HCT116 (cell line): ENCODE measurements at regions not wholly inside any gene's neighbourhood (a gene's known extent, or its start where the extent isn't known, plus 50 kb on each side); places are given as distances from the start of the nearest gene placed in this dataset.

Experiments
- ATAC-seq: fragments of 200-7000 bp; cut with Tn5 transposase; 2 replicates; pipeline ENCODE4 v1.9.1; 2020; ENCODE audit warnings: mild to moderate bottlenecking, moderate library complexity
- BruUV-seq: library from RNA; stranded (reverse); fragments of 400-500 nt; replicated peaks from 2 replicates; lab custom pipeline; 2021; lab: Mats Ljungman, UMichigan
- CTCF ChIA-PET: fragments of 300-600 bp; sonication (Branson Sonifier 250); formaldehyde crosslinking; loops from one replicate; lab custom pipeline; 2021; ENCODE audit warnings: antibody characterized with exemption; lab: Charles Lee
- POLR2A ChIA-PET: fragments of 300-600, 350-600 bp; sonication (Branson Sonifier 250); formaldehyde crosslinking; loops from one replicate; lab custom pipeline; 2021; ENCODE audit warnings: antibody characterized with exemption; lab: Charles Lee
- RAD21 ChIA-PET, 2 experiments: fragments of 300-600 bp; sonication (Branson Sonifier 250); formaldehyde crosslinking; loops; one replicate each; lab custom pipeline; 2023; ENCODE audit warnings: low total read pairs in 2 of 2; ENCODE audit not compliant: uncharacterized antibody in 2 of 2, unreplicated experiment in 2 of 2, low non-redundant PET in 1 of 2; lab: Charles Lee
- DNase-seq: peaks from one replicate; pipeline ENCODE4 v3.0.0-alpha.2; 2010; ENCODE audit warnings: low read depth, low spot score
- H2AFZ ChIP-seq: fragments of 200-600 bp; shearing (Covaris generic), sonication (generic); 2 replicates; pipeline ENCODE4 v1.6.1; 2017; ENCODE audit warnings: low read depth, mixed run types, mixed read lengths, antibody characterized with exemption, low read length; ENCODE audit not compliant: poor library complexity, severe bottlenecking
- H3K27ac ChIP-seq: 2 replicates; pipeline ENCODE4 v1.5.1; 2012; ENCODE audit warnings: low read depth, low read length
- H3K27me3 ChIP-seq: fragments of 200-600 bp; sonication (generic); 2 replicates; pipeline ENCODE4 v1.6.1; 2016; ENCODE audit warnings: mixed run types, low read length, mixed read lengths; ENCODE audit not compliant: insufficient read depth
- H3K36me3 ChIP-seq, 2 experiments: fragments of 200-500 bp in 1 of 2; fragments of 200-600 bp in 1 of 2; sonication (Bioruptor generic) in 1 of 2; sonication (generic) in 1 of 2; 2 replicates each; pipeline versions ENCODE4 v1.5.1 to v1.6.1; 2014 to 2016; ENCODE audit warnings: low read length in 2 of 2, inconsistent platforms in 1 of 2, mixed read lengths in 1 of 2, mixed run types in 1 of 2; ENCODE audit not compliant: insufficient read depth in 2 of 2, control insufficient read depth in 1 of 2
- H3K4me1 ChIP-seq, 2 experiments: fragments of 200-600 bp in 1 of 2; sonication (generic) in 1 of 2; 2 replicates each; pipeline versions ENCODE4 v1.5.1 to v1.6.1; 2012 to 2017; ENCODE audit warnings: low read length in 2 of 2, inconsistent platforms in 1 of 2, mild to moderate bottlenecking in 1 of 2, mixed read lengths in 1 of 2, mixed run types in 1 of 2, moderate library complexity in 1 of 2; ENCODE audit not compliant: insufficient read depth in 2 of 2, control insufficient read depth in 1 of 2
- H3K4me2 ChIP-seq: fragments of 200-600 bp; sonication (generic); 2 replicates; pipeline ENCODE4 v1.6.1; 2017; ENCODE audit warnings: mixed run types, low read length, mixed read lengths
- H3K4me3 ChIP-seq, 2 experiments: fragments of 200-600 bp in 1 of 2; sonication (generic) in 1 of 2; replicated peaks in 1 of 2; 2 replicates each; pipeline ENCODE4 v1.5.1; 2011 to 2016; ENCODE audit warnings: low read length in 2 of 2, control low read depth in 1 of 2, low read depth in 1 of 2, mild to moderate bottlenecking in 1 of 2, mixed read lengths in 1 of 2, mixed run types in 1 of 2
- H3K79me2 ChIP-seq: fragments of 200-600 bp; sonication (generic); 2 replicates; pipeline ENCODE4 v1.6.1; 2017; ENCODE audit warnings: mild to moderate bottlenecking, mixed run types, low read length, moderate library complexity, mixed read lengths; ENCODE audit not compliant: insufficient read depth
- H3K9ac ChIP-seq: fragments of 200-600 bp; sonication (generic); 2 replicates; pipeline ENCODE4 v1.6.1; 2016; ENCODE audit warnings: low read length, mixed read lengths
- H3K9me2 ChIP-seq: fragments of 200-600 bp; sonication (generic), shearing (Covaris generic); 2 replicates; pipeline ENCODE4 v1.6.1; 2017; ENCODE audit warnings: mixed run types, mild to moderate bottlenecking, moderate library complexity; ENCODE audit not compliant: insufficient read depth
- H3K9me3 ChIP-seq, 2 experiments: fragments of 200-500 bp in 1 of 2; fragments of 200-600 bp in 1 of 2; sonication (Bioruptor generic) in 1 of 2; sonication (generic) in 1 of 2; 2 replicates each; pipeline ENCODE4 v1.6.1; 2014 to 2017; ENCODE audit warnings: low read length in 2 of 2, mixed read lengths in 2 of 2, inconsistent platforms in 1 of 2, low read depth in 1 of 2, mild to moderate bottlenecking in 1 of 2, mixed run types in 1 of 2, moderate library complexity in 1 of 2; ENCODE audit not compliant: control insufficient read depth in 1 of 2, insufficient read depth in 1 of 2
- H4K20me1 ChIP-seq: fragments of 200-600 bp; sonication (generic), shearing (Covaris generic); 2 replicates; pipeline ENCODE4 v1.6.1; 2017; ENCODE audit warnings: mixed run types, mild to moderate bottlenecking, moderate library complexity; ENCODE audit not compliant: insufficient read depth
- EZH2phosphoT487 ChIP-seq: fragments of 200-600 bp; IDR thresholded peaks from 2 replicates; pipeline ENCODE4 v1.6.1; 2018; ENCODE audit warnings: antibody characterized with exemption, borderline replicate concordance
- POLR2A ChIP-seq: IDR thresholded peaks from 2 replicates; pipeline ENCODE4 v1.7.0; 2011; ENCODE audit warnings: borderline replicate concordance; ENCODE audit not compliant: insufficient read depth, insufficient read length; ENCODE audit errors: extremely low read depth
- RAD21 ChIP-seq: IDR thresholded peaks from 2 replicates; pipeline ENCODE4 v1.6.1; 2012; ENCODE audit warnings: low read depth, mild to moderate bottlenecking
- TCF7L2 ChIP-seq: IDR thresholded peaks from 2 replicates; pipeline ENCODE4 v1.7.0; 2011; ENCODE audit warnings: borderline replicate concordance, inconsistent platforms; ENCODE audit not compliant: insufficient read depth, insufficient read length; ENCODE audit errors: extremely low read depth
- ZFX ChIP-seq: fragments of 450-650 bp; IDR thresholded peaks from 2 replicates; pipeline ENCODE4 v1.6.1; 2017
- intact Hi-C: fragments of 100-400 bp; cut with micrococcal nuclease; formaldehyde crosslinking; loops from 2 replicates; pipeline ENCODE4 v1.10.0; 2022

- no peak overlapping the region for H3K4me2 ChIP-seq
- H3K36me3 ChIP-seq: no peaks in the 10 kb centered on the region
- ChIA-PET POLR2A (no interaction called here), RAD21 (no interaction called here), CTCF (no interaction called here)
- no peaks in the 10 kb centered on the region for H4K20me1 ChIP-seq
- no peaks in the 10 kb centered on the region for H3K27me3 ChIP-seq
- DNase-seq: no peak
- H3K4me1 ChIP-seq: no peaks in the 10 kb centered on the region
- no peaks in the 10 kb centered on the region for H3K9me2 ChIP-seq
- no peak for ATAC-seq
- H3K9me3 ChIP-seq: no peaks in the 10 kb centered on the region
- no peak overlapping the region for H3K9ac ChIP-seq
- BruUV-seq: no TSS peak
- H3K27ac ChIP-seq: no peak overlapping the region
- TF ChIP-seq POLR2A (no peak), ZFX (no peak), EZH2phosphoT487 (no peak)
- intact Hi-C loops: no loop called here
- no peak overlapping the region for H2AFZ ChIP-seq
- no peak overlapping the region for H3K4me3 ChIP-seq
- H3K79me2 ChIP-seq: no peaks in the 10 kb centered on the region
These were observed 112.5 kb downstream of the IFI44 start for GRCh38 chr1:78762113-78762512.

GRCh38 chr1:78765489-78765888, 115.9 kb downstream of the IFI44 start:
- TF ChIP-seq RAD21 (no peak), TCF7L2 (no peak)
- Histone ChIP-seq H3K9me3 (no peaks in the 10 kb centered on the region), H3K36me3 (no peaks in the 10 kb centered on the region), H3K79me2 (no peaks in the 10 kb centered on the region), H3K4me3 (no peak overlapping the region), H2AFZ (no peak overlapping the region), H3K4me2 (no peak overlapping the region), H3K27me3 (no peaks in the 10 kb centered on the region), H3K4me1 (no peaks in the 10 kb centered on the region), H3K27ac (no peak overlapping the region), H3K9ac (no peak overlapping the region), H3K9me2 (no peaks in the 10 kb centered on the region), H4K20me1 (no peaks in the 10 kb centered on the region)
- ChIA-PET POLR2A (no interaction called here), CTCF (no interaction called here), RAD21 (no interaction called here)
- DNase-seq (no peak), ATAC-seq (no peak)
- BruUV-seq: no TSS peak
- intact Hi-C loops: no loop called here
